ENCODE measurements at regions not wholly inside any gene's neighbourhood (a gene's known extent, or its start where the extent isn't known, plus 50 kb on each side); places are given as distances from the start of the nearest gene placed in this dataset.
"Not testable (repeated sequence)": the region's sequence is repeated elsewhere in the genome, so short reads cannot be mapped to it uniquely, and the experiment has no call there.

DNA sequence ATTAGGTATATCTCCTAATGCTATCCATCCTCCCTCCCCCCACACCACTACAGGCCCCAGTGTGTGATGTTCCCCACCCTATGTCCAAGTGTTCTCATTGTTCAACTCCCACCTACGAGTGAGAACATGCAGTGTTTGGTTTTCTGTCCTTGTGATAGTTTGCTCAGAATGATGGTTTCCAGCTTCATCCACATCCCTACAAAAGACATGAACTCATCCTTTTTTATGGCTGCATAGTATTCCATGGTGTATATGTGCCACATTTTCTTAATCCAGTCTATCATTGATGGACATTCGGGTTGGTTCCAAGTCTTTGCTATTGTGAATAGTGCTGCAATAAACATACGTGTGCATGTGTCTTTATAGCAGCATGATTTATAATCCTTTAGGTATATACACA, 53.8 kb upstream of the HIVEP2 start:
- not testable (repeated sequence) for H3K4me3 ChIP-seq (ENCODE audit: control insufficient read depth, low read depth, low read length); DNase-seq (ENCODE audit: low read depth)

DNA sequence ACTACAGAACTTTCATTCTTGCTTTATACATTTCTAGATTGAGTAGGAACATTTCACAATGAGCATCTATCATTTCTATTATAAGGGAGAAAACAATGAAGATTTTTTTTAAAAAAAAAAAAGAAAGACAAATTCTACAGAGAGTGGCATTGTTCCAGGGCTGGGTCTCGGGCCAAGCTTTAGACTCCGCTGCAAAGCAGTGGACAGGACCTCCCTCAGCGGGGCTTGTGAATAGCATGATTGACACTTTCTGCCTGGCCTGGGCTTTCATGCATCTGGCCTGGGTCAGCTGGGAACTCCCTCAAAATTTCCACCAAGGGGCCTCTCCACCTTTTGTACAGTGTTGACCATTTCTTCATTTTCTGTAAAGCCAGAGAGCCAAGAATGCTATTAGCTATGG, 55.8 kb upstream of the HIVEP2 start:
- no peak overlapping the region for H3K4me3 ChIP-seq (ENCODE audit: control insufficient read depth, low read depth, low read length)
- no peak for TF ChIP-seq CTCF (conservative IDR thresholded peaks at IDR 0.05; ENCODE audit: control insufficient read depth, insufficient read depth, low read depth, low read length)
- no peak for DNase-seq (ENCODE audit: low read depth)

DNA sequence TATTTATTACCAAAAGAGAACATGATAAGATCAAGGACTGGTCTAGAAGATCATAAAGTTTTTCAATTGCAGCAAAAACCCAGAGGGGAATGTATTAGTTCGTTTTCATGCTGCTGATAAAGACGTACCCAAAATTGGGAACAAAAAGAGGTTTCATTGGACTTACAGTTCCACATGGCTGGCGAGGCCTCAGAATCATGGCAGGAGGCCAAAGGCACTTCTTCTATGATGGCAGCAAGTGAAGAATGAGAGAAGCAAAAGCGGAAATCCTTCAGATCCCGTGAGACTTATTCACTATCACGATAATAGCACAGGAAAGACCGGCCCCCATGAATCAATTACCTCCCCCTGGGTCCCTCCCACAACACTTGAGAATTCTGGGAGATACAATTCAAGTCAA, 57.7 kb upstream of the HIVEP2 start:
- no peak overlapping the region for H3K4me3 ChIP-seq (ENCODE audit: control insufficient read depth, low read depth, low read length)
- no peak for DNase-seq (ENCODE audit: low read depth)
- no peak for TF ChIP-seq CTCF (conservative IDR thresholded peaks at IDR 0.05; ENCODE audit: control insufficient read depth, insufficient read depth, low read depth, low read length)

- DNase-seq (ENCODE audit: low read depth), result no peak
Observed at GRCh38 chr6:143003676-143004075, 57.0 kb upstream of the AIG1 start.

GRCh38 chr6:143005816-143006215, 54.9 kb upstream of the AIG1 start:
- no peak for DNase-seq (ENCODE audit: low read depth)
- no peak overlapping the region for H3K4me3 ChIP-seq (ENCODE audit: control insufficient read depth, low read depth, low read length)
- no peak for TF ChIP-seq CTCF (conservative IDR thresholded peaks at IDR 0.05; ENCODE audit: control insufficient read depth, insufficient read depth, low read depth, low read length)

More at GRCh38 chr6:143003676-143004075, 57.0 kb upstream of the AIG1 start:
- no peak for TF ChIP-seq CTCF (conservative IDR thresholded peaks at IDR 0.05; ENCODE audit: control insufficient read depth, insufficient read depth, low read depth, low read length)
- H3K4me3 ChIP-seq (ENCODE audit: control insufficient read depth, low read depth, low read length), result no peak overlapping the region

- DNase-seq (ENCODE audit: low read depth), result no peak
- no peak for TF ChIP-seq CTCF (conservative IDR thresholded peaks at IDR 0.05; ENCODE audit: control insufficient read depth, insufficient read depth, low read depth, low read length)
Observed at GRCh38 chr6:143006787-143007186, 53.9 kb upstream of the AIG1 start.

GRCh38 chr6:143007646-143008045, 53.0 kb upstream of the AIG1 start:
- TF ChIP-seq CTCF (conservative IDR thresholded peaks at IDR 0.05; ENCODE audit: control insufficient read depth, insufficient read depth, low read depth, low read length), result no peak
- H3K4me3 ChIP-seq (ENCODE audit: control insufficient read depth, low read depth, low read length), result no peak overlapping the region
- peak; percentile 87 for DNase-seq (ENCODE audit: low read depth)

More at GRCh38 chr6:143006787-143007186, 53.9 kb upstream of the AIG1 start:
- H3K4me3 ChIP-seq (ENCODE audit: control insufficient read depth, low read depth, low read length), result no peak overlapping the region
